Stimulated activated CD8-positive, alpha-beta memory T cell treated with anti-CD3 and anti-CD28 coated beads, Interleukin-4, amount 100 ng/mL, for 24 hours (primary cell): ENCODE measurements at regions not wholly inside any gene's neighbourhood (a gene's known extent, or its start where the extent isn't known, plus 50 kb on each side); places are given as distances from the start of the nearest gene placed in this dataset.
"Not testable (repeated sequence)": the region's sequence is repeated elsewhere in the genome, so short reads cannot be mapped to it uniquely, and the experiment has no call there.

Source experiments
- DNase-seq: peaks from one replicate; pipeline ENCODE4 v3.0.0-alpha.2; 2020; ENCODE audit warnings: low read depth

DNA sequence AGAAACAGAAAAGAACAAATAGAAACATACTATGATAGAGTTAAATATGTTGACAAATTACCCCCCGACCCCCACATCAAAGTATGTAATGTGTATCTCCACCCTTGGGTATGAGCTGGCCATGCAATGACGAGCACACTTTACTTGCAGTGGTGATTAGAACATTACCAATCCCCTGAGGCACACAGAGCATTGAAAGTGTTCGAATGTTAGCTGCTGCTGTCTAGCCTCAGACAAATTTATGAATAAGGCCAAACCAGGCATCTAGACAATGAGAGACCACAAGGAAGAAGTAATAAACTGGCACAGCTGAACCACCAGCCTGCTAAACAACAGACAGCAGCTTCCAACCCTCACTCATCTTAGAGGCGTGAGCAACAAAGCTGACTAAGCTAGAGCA, 380.5 kb downstream of the DSEL start:
- no peak for DNase-seq

DNA sequence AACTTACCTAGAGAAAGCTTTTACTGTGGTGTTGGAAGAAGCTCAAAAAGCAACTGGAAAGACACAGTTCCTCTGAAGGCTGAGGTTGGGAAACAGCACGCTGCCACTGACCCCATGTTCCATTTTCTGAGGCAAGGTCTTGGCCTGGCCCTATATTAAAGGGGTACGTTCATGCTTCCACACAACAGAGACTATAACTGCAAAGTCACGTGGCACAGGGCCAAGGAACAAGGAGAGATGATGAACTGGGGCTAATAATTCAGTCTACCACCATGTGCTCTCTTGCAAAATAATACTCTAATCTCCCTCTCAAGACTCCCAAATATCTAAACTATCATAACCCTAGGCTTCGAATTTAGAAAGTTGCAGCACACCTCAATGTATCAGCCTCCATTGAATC, 381.6 kb downstream of the DSEL start:
- no peak for DNase-seq

DNA sequence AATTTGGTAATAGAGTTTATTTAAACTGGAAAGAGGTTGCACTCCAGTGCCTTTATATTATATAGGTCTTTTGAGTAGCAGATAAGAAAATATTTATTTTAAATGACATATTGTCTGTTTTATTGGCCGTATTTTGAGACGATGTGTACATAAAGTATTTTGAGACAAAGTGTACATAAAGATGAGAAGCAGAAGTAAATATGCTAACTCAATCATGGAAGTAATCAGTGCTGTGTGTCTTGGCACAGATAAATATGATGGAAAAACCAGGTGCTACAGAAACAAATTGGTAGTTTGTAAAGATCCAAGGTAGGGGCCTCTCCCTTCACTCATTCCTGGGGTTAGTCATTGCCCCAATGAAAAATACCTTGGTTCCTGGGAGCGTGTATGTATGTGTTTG, 382.9 kb downstream of the DSEL start:
- no peak for DNase-seq

DNA sequence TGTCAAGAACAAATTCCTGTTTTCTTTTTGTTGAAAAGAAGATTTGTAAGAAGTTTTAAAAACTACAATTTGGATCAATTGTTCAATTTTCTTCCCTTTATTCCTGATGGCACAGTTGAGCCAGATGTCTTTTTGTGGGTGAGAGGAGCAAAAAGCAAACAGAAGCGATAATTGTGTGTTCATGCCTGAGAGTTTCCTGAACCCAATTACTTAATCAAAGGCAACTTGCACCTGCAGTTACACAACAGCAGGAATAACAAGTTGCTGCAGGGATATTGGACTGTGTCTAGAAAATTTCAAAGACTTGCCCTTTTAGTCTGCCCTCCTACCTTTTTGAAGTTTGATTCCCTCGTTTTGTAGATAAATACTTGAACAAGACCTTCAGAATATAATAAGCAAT, 383.6 kb downstream of the DSEL start:
- DNase-seq: no peak

DNA sequence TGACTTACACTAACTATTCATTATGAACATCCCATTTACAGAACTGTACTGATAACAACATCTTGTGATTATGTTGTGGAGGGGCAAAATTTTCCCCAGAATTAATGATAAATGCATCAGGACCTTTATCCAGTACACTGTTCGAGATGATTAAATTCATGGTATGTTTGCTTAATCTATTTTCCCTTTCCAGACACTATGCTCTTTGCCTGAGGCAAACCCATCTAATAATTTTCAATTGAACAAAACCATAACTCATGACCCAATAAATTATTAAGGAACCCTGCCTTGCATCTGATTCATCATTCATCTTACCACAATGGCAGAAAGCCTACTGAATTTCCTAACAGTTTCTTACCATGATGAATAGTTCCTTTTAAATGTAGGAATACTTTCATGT, 385.0 kb downstream of the DSEL start:
- DNase-seq: no peak

DNA sequence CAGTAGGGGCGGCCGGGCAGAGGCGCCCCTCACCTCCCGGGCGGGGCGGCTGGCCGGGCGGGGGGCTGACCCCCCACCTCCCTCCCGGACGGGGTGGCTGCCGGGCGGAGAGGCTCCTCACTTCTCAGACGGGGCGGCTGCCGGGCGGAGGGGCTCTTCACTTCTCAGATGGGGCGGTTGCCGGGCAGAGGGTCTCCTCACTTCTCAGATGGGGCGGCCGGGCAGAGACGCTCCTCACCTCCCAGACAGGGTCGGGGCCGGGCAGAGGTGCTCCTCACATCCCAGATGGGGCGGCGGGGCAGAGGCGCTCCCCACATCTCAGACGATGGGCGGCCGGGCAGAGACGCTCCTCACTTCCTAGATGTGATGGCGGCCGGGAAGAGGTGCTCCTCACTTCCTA, 389.8 kb downstream of the DSEL start:
- not testable (repeated sequence) for DNase-seq

DNA sequence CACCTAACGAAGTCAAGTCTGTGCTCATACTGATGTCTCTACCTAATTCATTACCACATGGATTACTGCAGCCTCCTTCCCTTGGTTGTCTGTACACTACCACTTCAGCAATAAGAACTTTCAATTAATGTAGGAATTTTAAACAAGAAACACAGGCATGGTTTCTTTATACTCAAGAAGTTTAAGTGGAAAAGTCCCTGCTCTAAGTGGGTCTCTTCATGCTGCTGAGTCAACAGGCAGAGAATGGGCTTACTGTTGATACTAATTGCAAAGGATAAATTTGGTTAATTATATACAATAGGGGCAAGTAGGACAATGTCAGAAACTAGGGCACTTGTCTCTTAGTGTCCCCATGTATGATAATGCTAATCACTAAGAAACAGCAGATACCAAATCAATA, 392.6 kb downstream of the DSEL start:
- no peak for DNase-seq

DNA sequence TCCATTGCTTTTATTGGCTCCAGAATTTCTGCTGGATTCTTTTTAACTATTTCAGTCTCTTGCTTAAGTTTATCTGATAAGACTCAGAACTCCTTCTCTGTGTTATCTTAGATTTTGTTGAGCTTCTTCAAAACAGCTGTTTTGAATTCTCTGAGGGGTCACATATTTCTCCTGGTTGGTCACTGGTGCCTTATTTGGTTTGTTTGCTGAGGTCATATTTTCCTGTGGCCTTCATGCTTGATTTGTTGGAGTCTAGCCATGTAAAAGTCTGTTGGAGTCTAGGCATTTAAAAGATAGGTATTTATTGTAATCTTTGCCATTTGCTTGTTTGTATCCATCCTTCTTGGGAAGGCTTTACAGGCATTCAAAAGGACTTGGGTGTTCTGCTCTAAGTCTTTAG, 398.7 kb downstream of the DSEL start:
- no peak for DNase-seq

DNA sequence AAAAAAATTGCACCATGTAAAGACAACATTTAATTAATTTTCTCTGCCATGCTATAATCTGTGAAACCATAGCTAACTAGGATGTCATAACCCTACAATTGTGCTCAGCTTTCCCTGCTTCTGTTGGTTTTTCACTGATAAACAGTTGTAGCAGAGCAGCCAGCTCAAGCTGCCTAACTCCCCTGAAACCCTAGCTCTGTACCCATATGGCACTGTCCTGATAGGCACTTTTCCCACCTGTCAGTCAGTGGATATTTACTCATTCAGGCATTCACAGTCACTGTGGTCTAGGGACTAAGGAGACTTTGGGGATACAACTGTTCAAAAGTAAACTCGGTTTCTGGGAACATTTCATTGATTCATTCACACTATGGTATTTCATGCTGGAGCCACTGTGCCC, 407.0 kb downstream of the DSEL start:
- no peak for DNase-seq

DNA sequence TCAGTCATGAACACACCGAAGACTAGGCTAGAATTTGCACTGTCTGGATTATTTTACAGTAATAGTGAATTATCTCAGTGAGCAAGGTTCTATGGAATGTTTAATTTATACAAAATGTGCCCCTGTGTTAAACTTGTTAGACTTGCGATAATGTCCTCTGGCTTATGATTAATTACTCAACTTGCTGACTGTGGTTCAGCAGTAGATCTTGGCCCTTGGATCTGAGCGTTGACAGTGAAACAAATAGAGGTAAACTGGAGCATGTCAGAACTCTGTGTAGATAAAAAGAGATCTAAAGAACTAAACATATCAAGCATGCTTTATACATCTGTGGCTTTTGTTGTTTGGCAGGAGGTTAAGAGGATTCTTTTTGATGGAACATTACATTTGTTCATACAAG, 407.6 kb downstream of the DSEL start:
- DNase-seq: no peak

DNA sequence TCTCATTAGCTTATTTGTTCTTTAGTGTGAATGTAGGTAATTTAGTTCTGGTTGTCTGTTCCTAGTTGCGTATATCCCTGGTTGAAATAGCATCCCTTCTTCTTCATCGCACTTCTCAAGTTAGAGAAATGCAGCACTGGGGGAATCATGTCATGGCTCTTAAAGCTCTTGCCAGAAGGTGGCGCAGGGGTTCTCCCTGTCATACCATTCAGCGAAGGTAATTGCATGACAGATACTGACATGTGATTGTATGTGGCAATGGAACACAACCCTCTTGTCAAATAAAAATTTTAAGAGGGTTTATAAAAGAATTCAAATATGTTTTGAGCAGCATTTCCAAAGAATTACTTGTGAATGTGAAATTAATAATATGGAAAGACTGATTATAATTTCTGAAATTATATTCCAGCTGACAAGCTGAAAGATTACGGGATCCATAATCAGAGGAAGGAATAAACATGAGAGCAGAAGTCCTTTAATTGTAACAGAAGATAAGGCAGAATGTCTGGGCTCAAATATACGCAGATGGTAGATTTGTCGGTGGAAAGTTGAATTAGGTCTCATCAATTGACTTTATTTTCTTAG, 411.7 kb downstream of the DSEL start:
- peak; percentile 11 for DNase-seq

DNA sequence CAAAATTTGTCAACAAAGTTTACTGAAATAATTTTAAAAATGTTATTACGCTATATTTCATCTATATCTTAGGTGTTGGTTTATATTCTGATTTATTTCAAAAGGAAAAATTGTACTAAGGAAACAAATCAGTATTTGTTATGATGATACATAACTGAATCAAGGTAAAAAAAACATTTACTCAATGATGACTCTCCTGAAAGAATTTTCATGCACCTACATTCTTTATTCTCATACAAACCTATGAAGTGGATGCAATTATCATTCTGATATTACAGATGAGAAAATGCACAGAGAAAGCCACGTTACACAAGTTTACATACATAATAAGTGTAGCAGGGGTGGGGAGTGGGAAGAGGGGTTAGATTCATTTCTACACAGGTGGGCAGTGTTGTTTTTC, 422.4 kb downstream of the DSEL start:
- no peak for DNase-seq

DNA sequence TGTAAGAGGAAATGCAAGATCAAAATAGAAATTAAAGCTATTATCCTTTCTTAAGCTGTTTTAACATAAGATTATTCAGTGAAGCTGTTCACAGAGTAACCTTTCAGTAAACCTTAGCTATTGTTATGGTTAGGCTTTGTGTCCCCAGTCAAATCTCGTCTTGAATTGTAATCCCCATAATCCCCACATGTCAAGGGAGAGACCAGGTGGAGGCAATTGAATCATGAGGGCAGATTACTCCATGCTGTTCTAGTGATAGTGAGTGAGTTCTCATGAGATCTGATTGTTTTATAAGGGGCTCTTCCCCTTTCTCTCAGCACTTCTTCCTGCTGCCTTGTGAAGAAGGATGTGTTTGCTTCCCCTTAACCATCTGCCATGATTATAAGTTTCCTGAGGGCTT, 424.4 kb downstream of the DSEL start:
- DNase-seq: no peak

DNA sequence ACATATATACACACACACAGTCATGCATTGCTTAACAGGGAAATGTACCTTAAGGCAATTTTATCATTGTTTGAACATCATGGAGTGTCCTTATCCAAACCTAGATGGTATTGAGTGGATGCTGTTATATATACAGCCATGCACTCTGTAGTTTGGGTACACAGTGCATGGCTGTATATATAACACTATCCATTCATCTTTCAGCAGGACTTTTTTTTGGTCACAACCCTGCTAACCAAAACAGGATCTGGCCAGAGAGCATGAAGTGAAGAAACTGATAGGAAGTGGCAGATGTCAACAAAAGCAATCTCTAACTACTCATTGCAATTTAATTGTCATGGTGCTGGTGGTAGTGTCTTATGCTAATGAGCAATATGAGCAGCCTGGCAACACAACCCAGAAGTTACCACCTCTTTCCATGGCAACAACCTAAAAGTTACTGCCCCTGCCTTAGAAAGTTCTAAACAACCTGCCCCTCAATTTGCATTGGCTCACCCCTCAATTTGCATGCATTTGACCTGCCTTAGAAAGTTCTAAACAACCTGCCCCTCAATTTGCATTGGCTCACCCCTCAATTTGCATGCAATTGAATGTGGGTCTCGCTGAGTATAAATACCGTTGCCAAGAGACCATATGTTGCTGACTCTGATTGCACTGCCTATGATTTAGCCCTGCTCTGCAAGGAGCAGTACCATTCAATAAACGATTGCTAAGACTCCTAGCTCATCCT, 434.9 kb downstream of the DSEL start:
- DNase-seq: no peak

DNA sequence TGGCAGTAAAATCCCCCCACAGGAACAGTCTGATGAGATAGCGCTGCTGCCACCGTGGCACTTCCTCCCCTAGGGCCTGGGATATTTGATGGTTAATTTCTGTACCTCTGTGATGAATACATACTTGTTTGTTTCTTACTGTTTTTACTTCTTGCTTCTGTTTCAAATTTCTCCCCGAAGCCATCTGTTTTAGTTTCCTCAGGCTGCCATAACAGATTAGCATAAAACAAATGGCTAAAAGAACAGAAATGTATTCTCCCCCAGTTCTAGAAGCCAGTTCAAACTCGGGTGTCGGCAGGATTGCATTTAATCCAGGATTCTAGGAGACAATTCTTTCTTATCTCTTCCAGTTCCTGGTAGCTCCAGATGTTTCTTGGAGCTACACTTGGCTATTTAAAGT, 435.9 kb downstream of the DSEL start:
- DNase-seq: no peak

DNA sequence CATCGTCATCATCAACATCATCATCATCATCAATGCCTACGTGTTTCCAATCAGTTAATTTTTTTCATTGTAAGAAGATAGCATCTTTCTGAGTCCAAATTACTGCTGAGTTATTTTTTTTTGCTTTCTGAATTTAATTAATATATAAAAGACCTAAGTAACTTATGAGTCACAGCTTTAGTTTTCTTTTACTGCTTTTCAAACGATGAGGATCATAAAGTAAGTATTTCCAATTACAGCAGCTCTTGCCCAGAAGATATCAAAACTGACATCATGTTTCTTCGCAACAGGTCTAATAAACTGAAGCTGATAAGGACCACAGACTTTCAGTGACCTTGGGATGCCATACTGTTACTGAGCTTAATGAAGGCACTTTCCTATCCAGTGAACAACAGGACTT, 442.2 kb downstream of the DSEL start:
- DNase-seq: no peak

DNA sequence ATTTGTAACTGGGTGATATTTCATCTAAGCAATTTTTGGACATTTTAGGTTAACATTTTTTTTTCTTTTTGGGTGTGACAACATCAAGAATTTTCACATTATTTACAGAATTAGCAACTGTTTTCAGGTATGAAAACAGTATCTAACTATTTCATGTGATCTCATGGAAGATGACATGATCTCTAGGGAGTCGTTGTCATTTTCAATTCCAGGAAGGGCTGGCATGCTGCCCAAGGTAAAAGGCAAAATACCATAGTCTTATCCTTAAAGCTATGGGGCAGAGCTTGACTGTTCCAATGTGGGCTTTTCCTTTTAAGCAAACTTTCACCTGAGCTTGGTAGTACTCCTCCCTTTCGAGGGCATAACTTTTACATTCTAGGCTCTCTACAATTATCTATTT, 443.7 kb downstream of the DSEL start:
- DNase-seq: no peak

DNA sequence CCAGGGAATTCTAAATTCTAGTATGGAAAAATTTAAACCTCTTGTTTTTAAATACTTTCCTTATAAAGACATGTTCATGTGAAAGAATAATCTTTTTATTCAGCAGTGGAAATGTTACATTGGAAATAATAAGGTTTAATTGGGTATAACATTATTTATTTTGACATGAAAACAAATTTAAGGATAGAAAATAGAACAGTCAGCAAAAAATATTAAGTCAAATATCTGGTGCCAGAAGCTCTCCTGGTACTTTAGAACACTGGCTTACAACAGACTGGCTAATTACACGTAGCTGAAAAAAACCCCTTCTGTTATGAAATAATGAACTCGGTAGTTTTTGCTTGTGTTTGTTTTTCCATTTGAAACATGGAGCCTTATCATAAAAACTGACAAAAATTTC, 447.9 kb downstream of the DSEL start:
- DNase-seq: no peak

DNA sequence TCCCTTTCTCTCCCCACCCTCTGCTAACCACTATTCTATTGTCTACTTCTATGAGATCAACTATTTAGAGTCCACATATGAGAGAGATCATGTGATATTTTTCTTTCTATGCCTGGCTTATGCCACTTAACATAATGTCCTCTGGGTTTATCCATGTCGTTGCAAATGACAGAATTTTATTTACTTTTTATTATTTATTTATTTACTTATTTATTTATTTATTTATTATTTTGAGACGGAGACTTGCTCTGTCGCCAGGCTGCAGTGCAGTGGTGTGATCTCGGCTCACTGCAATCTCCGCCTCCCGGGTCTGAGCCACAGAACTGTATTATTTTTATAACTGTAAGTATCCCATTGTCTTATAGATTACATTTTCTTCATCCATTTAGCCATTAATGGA, 443.4 kb upstream of the CDH19 start:
- DNase-seq: no peak

DNA sequence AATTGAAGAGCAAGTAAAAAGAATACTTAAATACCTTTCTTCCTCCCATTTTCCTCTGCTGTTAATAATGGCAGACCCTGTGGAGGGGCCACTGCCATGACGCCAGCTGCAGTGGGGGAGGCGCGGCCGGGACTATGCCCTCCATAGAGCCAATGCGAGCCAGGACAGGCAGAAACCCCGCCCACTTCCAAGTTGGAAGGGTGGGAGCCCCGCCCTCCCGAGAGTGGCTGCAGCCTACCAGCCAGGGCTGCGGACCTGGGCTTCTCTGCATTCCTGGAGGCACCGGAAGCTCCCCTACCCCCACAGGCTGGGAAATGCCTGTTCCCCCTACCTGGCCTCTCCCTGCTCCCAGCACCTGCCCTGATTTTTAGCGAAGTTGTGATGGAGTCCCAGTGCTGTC, 439.4 kb upstream of the CDH19 start:
- no peak for DNase-seq

DNA sequence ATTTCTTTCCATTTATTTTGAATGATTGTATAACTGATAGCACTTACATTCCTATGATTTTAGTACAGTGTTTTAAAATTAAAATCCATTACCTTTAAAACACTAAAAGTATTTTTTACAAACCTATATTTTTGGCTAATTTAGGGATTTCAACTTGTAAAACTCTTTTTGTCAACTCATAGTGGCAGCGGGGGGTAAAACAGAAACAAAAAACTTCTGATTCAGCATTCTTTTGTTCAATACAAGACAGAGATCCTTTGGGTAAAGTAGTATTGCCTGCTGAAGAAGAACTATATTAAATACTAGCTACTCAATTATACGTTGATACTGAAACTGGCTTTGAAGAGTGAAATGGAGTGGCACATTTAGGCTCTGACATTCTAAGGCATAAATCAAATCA, 437.4 kb upstream of the CDH19 start:
- DNase-seq: no peak

DNA sequence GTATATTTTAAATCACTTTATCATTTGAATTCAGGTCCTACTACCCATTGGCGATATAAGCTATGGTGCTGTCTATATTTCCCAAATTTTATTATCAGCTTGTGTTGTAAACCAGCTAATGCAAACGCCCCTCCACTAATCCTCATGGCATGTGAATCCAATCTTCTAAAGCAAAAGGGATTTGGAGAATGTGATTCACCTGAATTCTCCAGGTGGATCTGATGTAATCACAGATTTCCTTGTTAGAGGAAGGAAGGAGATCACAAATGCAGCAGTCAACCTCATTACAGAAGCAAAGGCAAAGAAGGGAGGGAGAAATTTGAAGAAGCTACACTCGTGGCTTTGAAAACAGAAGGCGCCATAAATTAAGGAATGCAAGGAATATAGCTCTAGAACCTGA, 431.1 kb upstream of the CDH19 start:
- DNase-seq: no peak

DNA sequence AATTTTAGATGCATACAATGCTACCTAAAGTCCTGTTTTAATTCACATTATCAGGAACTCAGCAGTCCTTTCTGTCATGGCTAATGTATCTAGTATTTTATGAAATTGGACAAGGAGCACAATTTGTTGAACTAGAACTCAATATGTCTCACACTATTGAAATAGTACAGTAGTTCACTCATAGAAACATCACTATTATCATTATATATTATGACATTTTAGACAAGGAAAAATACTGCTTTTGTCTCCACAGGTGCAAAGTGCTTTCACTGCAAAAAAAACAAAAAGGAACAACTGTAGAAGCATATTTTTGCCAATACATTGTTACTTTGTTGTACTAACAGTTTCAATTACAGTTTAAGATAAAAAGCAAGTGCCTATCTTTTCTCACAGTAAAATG, 419.2 kb upstream of the CDH19 start:
- DNase-seq: no peak

DNA sequence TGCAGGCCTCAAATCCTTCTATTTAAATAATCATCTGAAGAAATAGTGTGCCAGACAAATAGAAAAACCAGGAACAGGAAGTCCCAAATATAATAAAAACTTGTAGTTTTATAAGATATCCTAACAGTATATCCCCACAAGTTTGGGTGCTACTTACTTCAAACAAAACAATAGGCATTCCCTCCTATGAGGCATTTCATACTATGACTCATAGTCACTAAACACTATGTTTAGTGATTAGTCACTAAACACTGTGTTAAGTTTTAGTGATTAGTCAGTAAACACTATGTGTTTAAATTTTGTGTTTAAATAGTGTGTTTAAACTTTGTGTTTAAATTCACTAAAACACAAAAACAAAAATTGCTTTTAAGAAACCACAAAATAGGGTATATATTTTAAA, 407.0 kb upstream of the CDH19 start:
- no peak for DNase-seq
